GM23338 (cell line): ENCODE measurements at regions not wholly inside any gene's neighbourhood (a gene's known extent, or its start where the extent isn't known, plus 50 kb on each side); places are given as distances from the start of the nearest gene placed in this dataset.

Experiments
- ATAC-seq: fragments of 200-7000 bp; cut with Tn5 transposase; 3 replicates; pipeline ENCODE4 v1.9.1; 2020
- DNase-seq: peaks from one replicate; pipeline ENCODE4 v3.0.0-alpha.2; 2015; ENCODE audit warnings: low spot score
- H2AFZ ChIP-seq: fragments of 200-600 bp; sonication (generic); 2 replicates; pipeline ENCODE4 v1.8.0; 2016; ENCODE audit warnings: antibody characterized with exemption, mild to moderate bottlenecking, moderate library complexity
- H3F3A ChIP-seq: fragments of 200-600 bp; sonication (generic); replicated peaks from 2 replicates; pipeline ENCODE4 v1.8.0; 2017; ENCODE audit warnings: antibody characterized with exemption, mixed run types, low read depth
- H3K27ac ChIP-seq: fragments of 200-600 bp; sonication (generic); 2 replicates; pipeline ENCODE4 v1.6.1; 2016; ENCODE audit warnings: low read depth
- H3K27me3 ChIP-seq: fragments of 200-600 bp; sonication (generic); 2 replicates; pipeline ENCODE4 v1.8.0; 2016; ENCODE audit warnings: mild to moderate bottlenecking, mixed run types, moderate library complexity; ENCODE audit not compliant: insufficient read depth
- H3K36me3 ChIP-seq: fragments of 200-600 bp; sonication (generic); 2 replicates; pipeline ENCODE4 v1.8.0; 2016; ENCODE audit warnings: mild to moderate bottlenecking; ENCODE audit not compliant: insufficient read depth
- H3K4me1 ChIP-seq: fragments of 200-600 bp; sonication (generic); 2 replicates; pipeline ENCODE4 v1.8.0; 2016; ENCODE audit warnings: mild to moderate bottlenecking, moderate library complexity; ENCODE audit not compliant: insufficient read depth
- H3K4me2 ChIP-seq: fragments of 200-600 bp; sonication (generic); 2 replicates; pipeline ENCODE4 v1.7.1; 2017; ENCODE audit warnings: mixed run types
- H3K4me3 ChIP-seq: fragments of 200-600 bp; sonication (generic); 2 replicates; pipeline ENCODE4 v1.6.1; 2016; ENCODE audit warnings: mixed run types
- H3K79me2 ChIP-seq: fragments of 200-600 bp; sonication (generic); replicated peaks from 2 replicates; pipeline ENCODE4 v1.8.0; 2017; ENCODE audit warnings: mild to moderate bottlenecking; ENCODE audit not compliant: insufficient read depth
- H3K9me2 ChIP-seq: fragments of 200-600 bp; sonication (generic); 2 replicates; pipeline ENCODE4 v1.8.0; 2017; ENCODE audit not compliant: insufficient read depth
- H4K20me1 ChIP-seq: fragments of 200-600 bp; sonication (generic); replicated peaks from 2 replicates; pipeline ENCODE4 v1.8.0; 2017; ENCODE audit warnings: mild to moderate bottlenecking; ENCODE audit not compliant: insufficient read depth
- H3K27ac Mint-ChIP-seq: 2 replicates; pipeline ENCODE4 v1.8.0; 2020; ENCODE audit warnings: inconsistent platforms, mild to moderate bottlenecking, moderate library complexity, mixed read lengths
- H3K27me3 Mint-ChIP-seq: 3 replicates; pipeline ENCODE4 v1.8.0; 2022; ENCODE audit warnings: low read depth, mild to moderate bottlenecking, moderate library complexity, mixed read lengths, inconsistent platforms; ENCODE audit not compliant: insufficient read depth, poor library complexity
- H3K36me3 Mint-ChIP-seq: 3 replicates; pipeline ENCODE4 v1.8.0; 2021; ENCODE audit warnings: low read depth, mild to moderate bottlenecking, inconsistent platforms, moderate library complexity, mixed read lengths
- H3K4me1 Mint-ChIP-seq: 3 replicates; pipeline ENCODE4 v1.8.0; 2020; ENCODE audit warnings: mild to moderate bottlenecking, inconsistent platforms, mixed read lengths
- H3K4me3 Mint-ChIP-seq: 3 replicates; pipeline ENCODE4 v1.8.0; 2021; ENCODE audit warnings: moderate library complexity, mild to moderate bottlenecking, inconsistent platforms, mixed read lengths
- H3K9me3 Mint-ChIP-seq: 3 replicates; pipeline ENCODE4 v1.8.0; 2020; ENCODE audit warnings: moderate library complexity, mild to moderate bottlenecking, inconsistent platforms, mixed read lengths
- CREB1 ChIP-seq: fragments of 250-450 bp; sonication (Bioruptor Pico); IDR thresholded peaks from 2 replicates; pipeline ENCODE4 v1.5.0; 2020; ENCODE audit warnings: low read depth, mild to moderate bottlenecking, moderate library complexity
- CTCF ChIP-seq, 2 experiments: fragments of 200-600 bp in 1 of 2; sonication (generic) in 1 of 2; conservative IDR thresholded peaks; 2 replicates each; pipeline versions ENCODE4 v1.5.1 to v1.6.1; 2016 to 2017; ENCODE audit warnings: antibody characterized with exemption in 2 of 2, low read depth in 2 of 2, mild to moderate bottlenecking in 2 of 2, moderate library complexity in 1 of 2
- EZH2 ChIP-seq: fragments of 200-600 bp; sonication (generic); IDR thresholded peaks from one replicate; pipeline ENCODE4 v1.8.0; 2017; ENCODE audit warnings: antibody characterized with exemption, mild to moderate bottlenecking, low read depth; ENCODE audit not compliant: unreplicated experiment
- EZH2phosphoT487 ChIP-seq: fragments of 200-600 bp; sonication (generic); IDR thresholded peaks from one replicate; pipeline ENCODE4 v1.8.1; 2018; ENCODE audit warnings: antibody characterized with exemption; ENCODE audit not compliant: unreplicated experiment
- NANOG ChIP-seq: IDR thresholded peaks from 2 replicates; pipeline ENCODE4 v1.6.1; 2016; ENCODE audit warnings: antibody characterized with exemption, borderline replicate concordance
- POLR2AphosphoS5 ChIP-seq: IDR thresholded peaks from 2 replicates; pipeline ENCODE4 v1.6.1; 2016; ENCODE audit warnings: antibody characterized with exemption, low read depth
- ZNF462 ChIP-seq: fragments of 250-450 bp; sonication (Bioruptor Pico); IDR thresholded peaks from 2 replicates; pipeline ENCODE4 v1.5.0; 2020; ENCODE audit warnings: mild to moderate bottlenecking, moderate library complexity

GRCh38 chr5:174378121-174378874 lies 332.8 kb downstream of the NSG2 start:
- Histone ChIP-seq H3K4me3 (no peak overlapping the region), H3K27ac (no peak overlapping the region), H2AFZ (no peak overlapping the region), H3K4me2 (no peak overlapping the region), H3K27me3 (no peaks in the 10 kb centered on the region), H3K36me3 (no peaks in the 10 kb centered on the region), H3K79me2 (no peaks in the 10 kb centered on the region), H3K9me2 (no peaks in the 10 kb centered on the region), H4K20me1 (no peaks in the 10 kb centered on the region), H3K4me1 (peaks cover 3% of the 10 kb centered on the region; the same call in 1 of the 2 replicates), H3F3A (no peaks in the 10 kb centered on the region)
- Mint-ChIP-seq H3K4me3 (no peak overlapping the region), H3K9me3 (no peaks in the 10 kb centered on the region; the same call in 2 of the 3 replicates), H3K4me1 (peaks cover 4% of the 10 kb centered on the region), H3K27me3 (no peaks in the 10 kb centered on the region), H3K27ac (no peak overlapping the region), H3K36me3 (no peaks in the 10 kb centered on the region)
- ATAC-seq (no peak), DNase-seq (no peak)
- TF ChIP-seq CREB1 (CRISPR knock-in tag) (no peak), EZH2phosphoT487 (no peak), NANOG (no peak), POLR2AphosphoS5 (no peak), ZNF462 (CRISPR knock-in tag) (no peak), EZH2 (no peak), CTCF (conservative IDR thresholded peaks at IDR 0.05; ENCODE audit: low read depth in 2 of 2) (no peak)
